ENCODE measurements at regions not wholly inside any gene's neighbourhood (a gene's known extent, or its start where the extent isn't known, plus 50 kb on each side); places are given as distances from the start of the nearest gene placed in this dataset.
A peak's percentile ranks its signal among the peaks of the same experiment; 100 is the strongest.

DNA sequence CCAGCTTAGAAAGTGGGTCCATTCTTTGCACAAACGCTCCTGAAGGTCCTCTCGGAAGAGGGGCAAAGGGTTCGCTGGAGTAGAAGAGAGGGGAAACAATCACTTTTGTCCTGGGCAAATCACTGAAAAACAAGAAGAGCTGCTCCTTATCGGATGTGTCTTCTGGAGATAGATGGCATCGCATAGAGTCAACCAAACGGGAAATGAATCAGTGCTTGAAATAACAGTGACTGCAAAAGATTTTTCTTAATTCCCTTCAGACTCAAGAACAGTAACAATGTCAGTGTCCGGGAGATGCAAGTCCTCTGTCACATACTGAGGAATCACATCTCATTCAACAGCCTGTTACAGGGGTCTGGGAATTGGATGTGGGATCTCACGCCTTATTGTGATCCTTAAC is 78.8 kb upstream of the PCSK6 start:
- H3K27me3 ChIP-seq (ENCODE audit: insufficient read depth), result no peaks in the 10 kb centered on the region
- H3K27ac ChIP-seq (ENCODE audit: low read depth in 2 of 2, low read length in 1 of 2), result no peak overlapping the region
- H3K4me3 ChIP-seq (ENCODE audit: low read depth in 2 of 2, low read length in 1 of 2), result no peak overlapping the region
- peaks cover 3% of the 10 kb centered on the region for H3F3A ChIP-seq (replicated peaks; ENCODE audit: insufficient read depth)
- no peaks in the 10 kb centered on the region for H4K20me1 ChIP-seq (ENCODE audit: insufficient read depth)
- 65% methylated on average over 8 of the region's 8 CpGs for WGBS (ENCODE audit: low lambda C conversion rate)
- H3K79me2 ChIP-seq (ENCODE audit: insufficient read depth), result no peaks in the 10 kb centered on the region
- no peak for DNase-seq
- no peaks in the 10 kb centered on the region for H3K9me2 ChIP-seq
- CTCF ChIA-PET, result interaction anchor here (1.4 kb wide), 1 partner anchor 73 kb away, joined by 5 read pairs; no protein-coding TSS in a partner anchor
- H3K4me2 ChIP-seq, result 0 out of 2 replicates have a peak overlapping the region, but pooled peaks have one; percentile 13
- H3K36me3 ChIP-seq (replicated peaks in 1 of 2; ENCODE audit: control insufficient read depth in 1 of 2, insufficient read depth in 2 of 2, low read length in 1 of 2), result no peaks in the 10 kb centered on the region
- no peak overlapping the region for H2AFZ ChIP-seq (ENCODE audit: low read depth)
- no peak for TF ChIP-seq CTCF (IDR thresholded peaks at IDR 0.05)
- TF ChIP-seq SMC3 (IDR thresholded peaks at IDR 0.05; ENCODE audit: low read depth, low read length), result no peak
- TF ChIP-seq, protein P1, sequence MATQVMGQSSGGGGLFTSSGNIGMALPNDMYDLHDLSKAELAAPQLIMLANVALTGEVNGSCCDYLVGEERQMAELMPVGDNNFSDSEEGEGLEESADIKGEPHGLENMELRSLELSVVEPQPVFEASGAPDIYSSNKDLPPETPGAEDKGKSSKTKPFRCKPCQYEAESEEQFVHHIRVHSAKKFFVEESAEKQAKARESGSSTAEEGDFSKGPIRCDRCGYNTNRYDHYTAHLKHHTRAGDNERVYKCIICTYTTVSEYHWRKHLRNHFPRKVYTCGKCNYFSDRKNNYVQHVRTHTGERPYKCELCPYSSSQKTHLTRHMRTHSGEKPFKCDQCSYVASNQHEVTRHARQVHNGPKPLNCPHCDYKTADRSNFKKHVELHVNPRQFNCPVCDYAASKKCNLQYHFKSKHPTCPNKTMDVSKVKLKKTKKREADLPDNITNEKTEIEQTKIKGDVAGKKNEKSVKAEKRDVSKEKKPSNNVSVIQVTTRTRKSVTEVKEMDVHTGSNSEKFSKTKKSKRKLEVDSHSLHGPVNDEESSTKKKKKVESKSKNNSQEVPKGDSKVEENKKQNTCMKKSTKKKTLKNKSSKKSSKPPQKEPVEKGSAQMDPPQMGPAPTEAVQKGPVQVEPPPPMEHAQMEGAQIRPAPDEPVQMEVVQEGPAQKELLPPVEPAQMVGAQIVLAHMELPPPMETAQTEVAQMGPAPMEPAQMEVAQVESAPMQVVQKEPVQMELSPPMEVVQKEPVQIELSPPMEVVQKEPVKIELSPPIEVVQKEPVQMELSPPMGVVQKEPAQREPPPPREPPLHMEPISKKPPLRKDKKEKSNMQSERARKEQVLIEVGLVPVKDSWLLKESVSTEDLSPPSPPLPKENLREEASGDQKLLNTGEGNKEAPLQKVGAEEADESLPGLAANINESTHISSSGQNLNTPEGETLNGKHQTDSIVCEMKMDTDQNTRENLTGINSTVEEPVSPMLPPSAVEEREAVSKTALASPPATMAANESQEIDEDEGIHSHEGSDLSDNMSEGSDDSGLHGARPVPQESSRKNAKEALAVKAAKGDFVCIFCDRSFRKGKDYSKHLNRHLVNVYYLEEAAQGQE (IDR thresholded peaks at IDR 0.05; ENCODE audit: low read depth, low read length), result no peak
- no peak for TF ChIP-seq ELF1 (IDR thresholded peaks at IDR 0.05)
- no peak for TF ChIP-seq RFX5 (IDR thresholded peaks at IDR 0.05; ENCODE audit: low read length)
- no peak for TF ChIP-seq POLR2AphosphoS5 (IDR thresholded peaks at IDR 0.05; ENCODE audit: low read depth, low read length)
- TF ChIP-seq EZH2phosphoT487 (IDR thresholded peaks at IDR 0.05; ENCODE audit: borderline replicate concordance, low read depth), result no peak
- no peak for TF ChIP-seq USF1 (IDR thresholded peaks at IDR 0.05; ENCODE audit: borderline replicate concordance, low read depth)
- no peak for TF ChIP-seq TCF12 (IDR thresholded peaks at IDR 0.05)
- TF ChIP-seq TAF1 (IDR thresholded peaks at IDR 0.05; ENCODE audit: borderline replicate concordance, low read depth, low read length), result no peak
- no peak for TF ChIP-seq TEAD4 (IDR thresholded peaks at IDR 0.05; ENCODE audit: borderline replicate concordance, insufficient read depth)
- TF ChIP-seq PBX3 (IDR thresholded peaks at IDR 0.05), result no peak
- TF ChIP-seq ZBTB33 (IDR thresholded peaks at IDR 0.05; ENCODE audit: borderline replicate concordance, low read depth), result no peak
- no peak for TF ChIP-seq CHD2 (IDR thresholded peaks at IDR 0.05; ENCODE audit: low read length, partially characterized antibody)
- no peaks in the 10 kb centered on the region for H3K9me3 ChIP-seq
- POLR2A ChIA-PET, result no interaction called here
- no peaks in the 10 kb centered on the region for H3K4me1 ChIP-seq (ENCODE audit: control insufficient read depth in 1 of 2, insufficient read depth in 2 of 2, low read depth in 1 of 2, low read length in 1 of 2)
- H3K9ac ChIP-seq, result no peak overlapping the region

Data from SK-N-SH (cell line).